ENCODE measurements at regions not wholly inside any gene's neighbourhood (a gene's known extent, or its start where the extent isn't known, plus 50 kb on each side); places are given as distances from the start of the nearest gene placed in this dataset.

- TF ChIP-seq RNF2 (IDR thresholded peaks at IDR 0.05; ENCODE audit: borderline replicate concordance, low read depth) (no peak), NR3C1 (IDR thresholded peaks at IDR 0.05) (no peak), KDM5A (IDR thresholded peaks at IDR 0.05) (no peak), HOXB5 (CRISPR knock-in tag; IDR thresholded peaks at IDR 0.05) (no peak), MAZ (IDR thresholded peaks at IDR 0.05; ENCODE audit: borderline replicate concordance, low read depth, low read length) (no peak)
Measured at GRCh38 chr9:18338042-18338441, 135.9 kb upstream of the ADAMTSL1 start (continued).

GRCh38 chr9:18343784-18344183, 130.2 kb upstream of the ADAMTSL1 start:
- no peak for TF ChIP-seq NPAS2 (CRISPR knock-in tag; IDR thresholded peaks at IDR 0.05; ENCODE audit: borderline replicate concordance)
- no peak for TF ChIP-seq JUN (IDR thresholded peaks at IDR 0.05)
- no peak for TF ChIP-seq POLR2A (IDR thresholded peaks at IDR 0.05; ENCODE audit: low read length)
- FAIRE-seq (no peak), DNase-seq (ENCODE audit: low read depth in 1 of 2, low spot score in 1 of 2) (no peak), ATAC-seq (no peak)
- Histone ChIP-seq H3K9me3 (no peaks in the 10 kb centered on the region), H3K4me2 (no peak overlapping the region), H3K4me1 (no peaks in the 10 kb centered on the region), H3K27ac (no peak overlapping the region), H3K4me3 (no peak overlapping the region)
- ChIA-PET POLR2A (no interaction called here), CTCF (interaction anchor here (1.5 kb wide), 1 partner anchor 89 kb away, joined by 6 read pairs; no protein-coding TSS in a partner anchor)
- 25% methylated on average over 2 of the region's 2 CpGs for WGBS (ENCODE audit: missing lambda C conversion rate)

- no peak for DNase-seq (ENCODE audit: low read depth in 1 of 2, low spot score in 1 of 2)
- no peak for ATAC-seq
- no peaks in the 10 kb centered on the region for H3K9me3 ChIP-seq
- H3K4me3 ChIP-seq = no peak overlapping the region
- no peak for TF ChIP-seq HEYL (CRISPR knock-in tag; IDR thresholded peaks at IDR 0.05)
- no peak for TF ChIP-seq ZNF302 (CRISPR knock-in tag; IDR thresholded peaks at IDR 0.05)
- TF ChIP-seq MYC (IDR thresholded peaks at IDR 0.05; ENCODE audit: borderline replicate concordance, low read length) = no peak
- no peak for TF ChIP-seq JUN (IDR thresholded peaks at IDR 0.05)
- TF ChIP-seq CBX2 (IDR thresholded peaks at IDR 0.05; ENCODE audit: borderline replicate concordance, low read depth) = no peak
- TF ChIP-seq HMGXB4 (CRISPR knock-in tag; IDR thresholded peaks at IDR 0.05; ENCODE audit: borderline replicate concordance) = no peak
- TF ChIP-seq HES2 (IDR thresholded peaks at IDR 0.05) = no peak
- TF ChIP-seq NR3C1 (IDR thresholded peaks at IDR 0.05) = no peak
- no peak for TF ChIP-seq SREBF2 (IDR thresholded peaks at IDR 0.05)
- TF ChIP-seq CTCF (IDR thresholded peaks at IDR 0.05) = no peak
- H3K4me1 ChIP-seq = peaks cover 7% of the 10 kb centered on the region; the same call in 1 of the 3 replicates
- ChIA-PET POLR2A (no interaction called here), CTCF (interaction anchor here (0.9 to 1.5 kb wide), 2 partner anchors 9 to 96 kb away, joined by 3 to 4 read pairs; no protein-coding TSS in a partner anchor)
- no peak overlapping the region for H3K27ac ChIP-seq
- H3K4me2 ChIP-seq = no peak overlapping the region
- no peak for FAIRE-seq
- 32% methylated on average over 3 of the region's 3 CpGs for WGBS (ENCODE audit: missing lambda C conversion rate)
Measured at GRCh38 chr9:18346745-18347144, 127.2 kb upstream of the ADAMTSL1 start.

GRCh38 chr9:18347386-18348082, 126.4 kb upstream of the ADAMTSL1 start:
- Histone ChIP-seq H3K27ac (no peak overlapping the region), H3K4me2 (no peak overlapping the region), H3K4me3 (no peak overlapping the region), H3K9me3 (no peaks in the 10 kb centered on the region), H3K4me1 (peaks cover 13% of the 10 kb centered on the region)
- DNase-seq (ENCODE audit: low read depth in 1 of 2, low spot score in 1 of 2) (no peak), ATAC-seq (no peak), FAIRE-seq (no peak)
- CTCF ChIA-PET = interaction anchor here (0.9 to 1.5 kb wide), 2 partner anchors 9 to 95 kb away, joined by 3 to 4 read pairs; no protein-coding TSS in a partner anchor
- 45% methylated on average over 2 of the region's 2 CpGs for WGBS (ENCODE audit: missing lambda C conversion rate)
- POLR2A ChIA-PET = no interaction called here
- no peak for TF ChIP-seq RCOR1 (IDR thresholded peaks at IDR 0.05; ENCODE audit: low read depth, low read length)
- no peak for TF ChIP-seq CTCF (IDR thresholded peaks at IDR 0.05)
- no peak for TF ChIP-seq PBX3 (IDR thresholded peaks at IDR 0.05)
- no peak for TF ChIP-seq TP53 (CRISPR knock-in tag; IDR thresholded peaks at IDR 0.05)
- no peak for TF ChIP-seq REST (IDR thresholded peaks at IDR 0.05)

Data from A549 (cell line).